ENCODE measurements at regions not wholly inside any gene's neighbourhood (a gene's known extent, or its start where the extent isn't known, plus 50 kb on each side); places are given as distances from the start of the nearest gene placed in this dataset.

DNA sequence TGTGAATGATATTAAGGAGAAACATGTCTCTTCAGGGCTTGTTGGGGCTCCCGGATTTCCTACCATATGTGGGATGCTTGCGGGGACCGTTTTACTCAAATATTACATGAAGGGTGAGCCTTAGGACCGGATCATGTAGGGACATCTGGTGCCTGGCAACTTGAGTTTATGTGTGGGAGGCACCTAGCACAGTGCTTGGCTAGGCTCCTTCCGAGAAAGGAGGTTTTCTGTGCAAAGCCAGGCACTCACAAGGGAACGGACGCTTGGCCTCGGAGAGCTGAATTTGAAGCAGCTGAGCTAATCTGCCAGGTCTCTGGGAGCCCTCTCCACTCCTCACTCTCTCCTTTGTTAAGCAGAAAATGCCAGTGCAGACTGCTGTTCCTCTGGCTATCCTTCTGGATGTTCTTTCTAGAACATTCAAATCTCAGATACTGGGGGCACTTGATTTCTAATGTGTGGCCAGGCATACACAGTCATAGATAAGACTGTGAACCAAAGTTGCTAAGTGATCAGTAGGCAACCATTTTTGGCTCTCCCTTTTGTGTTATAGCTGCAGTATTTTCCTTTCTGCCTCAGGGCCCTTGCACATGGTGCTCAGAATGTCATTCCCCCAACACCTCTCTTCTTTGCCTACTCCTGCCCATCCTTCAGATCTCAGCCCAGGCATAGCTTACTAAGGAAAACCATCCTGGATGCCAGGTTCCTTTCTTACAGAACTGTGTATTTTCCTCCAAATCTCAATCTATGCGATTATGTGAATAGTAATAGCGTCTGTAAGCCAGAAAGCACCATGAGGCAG is 216.6 kb upstream of the CSF3R start:
- no peak for TF ChIP-seq TAF1 (IDR thresholded peaks at IDR 0.05; ENCODE audit: borderline replicate concordance, low read depth, low read length)
- no peak for TF ChIP-seq POLR2A (IDR thresholded peaks at IDR 0.05; ENCODE audit: low read depth, low read length)
- no peak for TF ChIP-seq POLR2AphosphoS5 (IDR thresholded peaks at IDR 0.05; ENCODE audit: low read depth, low read length)
- FAIRE-seq = no peak
- DNase-seq (ENCODE audit: insufficient read length) = no peak

DNA sequence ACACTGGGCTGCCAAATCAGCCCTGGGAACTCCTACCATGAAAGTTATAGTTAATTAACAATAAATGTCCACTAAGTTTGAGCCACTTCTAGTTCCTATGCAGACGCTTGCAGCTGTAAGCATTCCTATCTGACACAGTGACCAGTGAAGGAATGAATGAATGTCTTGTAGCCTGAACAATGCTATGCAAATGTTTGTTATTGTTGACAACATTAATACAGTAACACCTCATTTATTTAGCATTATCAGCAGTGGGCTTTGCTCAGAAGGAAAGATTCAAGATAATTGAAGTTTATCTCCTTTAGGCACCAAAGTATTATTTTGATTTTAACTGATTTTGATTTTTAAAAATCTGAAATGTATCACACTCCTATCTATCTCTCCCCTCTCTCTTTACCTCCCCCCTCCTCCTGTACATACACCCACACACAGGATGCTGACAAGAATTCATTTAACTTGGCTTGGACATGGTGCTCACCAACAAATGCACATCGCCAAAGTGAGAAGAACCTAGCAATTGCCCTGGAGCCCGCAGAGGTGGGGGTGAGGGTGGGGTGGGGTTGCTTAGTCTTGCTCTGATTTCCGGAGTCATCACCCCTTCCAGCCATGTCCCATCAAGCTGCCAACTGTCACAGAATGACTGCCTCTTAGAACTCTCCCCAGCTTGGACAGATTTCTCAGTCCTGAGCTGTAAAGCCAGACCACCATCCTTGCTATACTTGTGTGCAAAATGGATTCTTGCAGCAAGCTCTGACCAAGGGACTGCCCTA is 215.3 kb upstream of the CSF3R start:
- DNase-seq (ENCODE audit: insufficient read length) (no peak), FAIRE-seq (no peak)
- TF ChIP-seq POLR2A (IDR thresholded peaks at IDR 0.05; ENCODE audit: low read depth, low read length) (no peak), TAF1 (IDR thresholded peaks at IDR 0.05; ENCODE audit: borderline replicate concordance, low read depth, low read length) (no peak), POLR2AphosphoS5 (IDR thresholded peaks at IDR 0.05; ENCODE audit: low read depth, low read length) (no peak)

DNA sequence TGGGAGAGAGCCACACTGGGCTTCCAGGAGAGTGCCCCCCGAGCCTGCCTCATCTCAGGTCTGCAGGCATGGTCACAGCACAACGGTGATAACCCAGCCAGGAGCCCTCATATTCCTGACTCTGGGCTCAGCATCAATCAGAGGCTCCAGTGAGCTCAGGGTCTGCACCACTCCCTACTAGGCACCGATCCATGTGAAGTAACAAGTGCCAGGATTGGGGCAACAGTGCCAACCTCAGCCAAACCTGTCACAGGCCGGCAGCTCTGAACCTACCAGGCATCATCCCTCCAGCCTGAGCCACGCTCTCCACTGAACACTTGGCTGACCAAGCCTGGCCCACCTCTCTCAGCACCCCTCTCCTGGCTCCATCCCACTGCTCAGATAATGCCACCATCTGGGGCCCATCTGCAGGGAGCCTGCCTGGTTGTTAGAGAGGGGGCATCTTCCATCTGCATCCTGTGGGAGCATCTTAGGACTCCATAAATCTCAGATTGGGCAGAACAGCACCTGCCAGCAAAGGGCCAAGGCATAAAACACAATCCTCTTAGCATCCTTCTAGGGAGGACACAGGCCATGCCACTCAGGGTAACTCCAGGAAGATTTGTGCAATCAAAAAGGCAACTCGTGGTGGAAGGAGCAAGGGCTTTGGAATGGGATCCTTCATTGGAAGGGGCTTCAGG is 213.7 kb upstream of the CSF3R start:
- TF ChIP-seq POLR2AphosphoS5 (IDR thresholded peaks at IDR 0.05; ENCODE audit: low read depth, low read length) = no peak
- TF ChIP-seq POLR2A (IDR thresholded peaks at IDR 0.05; ENCODE audit: low read depth, low read length) = no peak
- TF ChIP-seq TAF1 (IDR thresholded peaks at IDR 0.05; ENCODE audit: borderline replicate concordance, low read depth, low read length) = no peak
- FAIRE-seq (no peak), DNase-seq (ENCODE audit: insufficient read length) (no peak)

DNA sequence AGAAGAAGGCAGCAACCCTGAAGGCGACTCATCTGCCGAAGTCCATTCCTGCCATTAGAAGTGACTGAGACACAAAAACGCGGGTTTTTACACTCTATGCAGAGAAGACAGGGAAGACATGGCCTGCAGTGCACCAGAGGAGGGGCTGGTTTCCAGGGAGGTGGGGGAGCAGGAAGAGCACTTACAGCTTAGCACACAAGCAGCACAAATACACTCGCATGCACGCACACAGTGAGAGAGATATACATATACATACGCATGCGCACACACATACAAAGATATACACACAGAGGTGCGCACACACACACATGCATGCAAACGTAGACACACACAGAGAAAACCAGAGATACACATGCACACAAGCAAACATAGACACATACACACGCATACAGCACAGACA is 210.9 kb upstream of the CSF3R start:
- FAIRE-seq (no peak), DNase-seq (ENCODE audit: insufficient read length) (no peak)
- TF ChIP-seq POLR2AphosphoS5 (IDR thresholded peaks at IDR 0.05; ENCODE audit: low read depth, low read length) = no peak
- TF ChIP-seq POLR2A (IDR thresholded peaks at IDR 0.05; ENCODE audit: low read depth, low read length) = no peak
- TF ChIP-seq TAF1 (IDR thresholded peaks at IDR 0.05; ENCODE audit: borderline replicate concordance, low read depth, low read length) = no peak

DNA sequence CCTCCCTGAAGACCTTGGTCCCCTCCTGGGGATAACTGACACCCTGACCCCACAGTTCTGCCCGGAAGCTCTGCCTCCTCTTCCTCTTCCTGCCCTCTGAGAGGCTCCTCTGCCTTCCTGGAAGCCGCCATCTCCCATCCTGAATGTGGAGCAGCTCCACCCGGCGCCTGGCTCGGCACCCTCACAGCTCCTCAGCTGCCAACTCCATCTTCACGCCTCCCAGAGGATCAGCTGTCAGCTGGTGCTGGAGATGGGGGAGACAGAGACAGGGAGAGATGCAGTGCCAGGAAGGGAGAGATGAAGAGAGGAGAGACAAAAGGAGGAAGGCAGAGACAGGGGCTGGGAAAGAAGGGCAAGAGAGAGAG is 210.4 kb upstream of the CSF3R start:
- FAIRE-seq (no peak), DNase-seq (ENCODE audit: insufficient read length) (no peak)
- no peak for TF ChIP-seq TAF1 (IDR thresholded peaks at IDR 0.05; ENCODE audit: borderline replicate concordance, low read depth, low read length)
- no peak for TF ChIP-seq POLR2AphosphoS5 (IDR thresholded peaks at IDR 0.05; ENCODE audit: low read depth, low read length)
- no peak for TF ChIP-seq POLR2A (IDR thresholded peaks at IDR 0.05; ENCODE audit: low read depth, low read length)

DNA sequence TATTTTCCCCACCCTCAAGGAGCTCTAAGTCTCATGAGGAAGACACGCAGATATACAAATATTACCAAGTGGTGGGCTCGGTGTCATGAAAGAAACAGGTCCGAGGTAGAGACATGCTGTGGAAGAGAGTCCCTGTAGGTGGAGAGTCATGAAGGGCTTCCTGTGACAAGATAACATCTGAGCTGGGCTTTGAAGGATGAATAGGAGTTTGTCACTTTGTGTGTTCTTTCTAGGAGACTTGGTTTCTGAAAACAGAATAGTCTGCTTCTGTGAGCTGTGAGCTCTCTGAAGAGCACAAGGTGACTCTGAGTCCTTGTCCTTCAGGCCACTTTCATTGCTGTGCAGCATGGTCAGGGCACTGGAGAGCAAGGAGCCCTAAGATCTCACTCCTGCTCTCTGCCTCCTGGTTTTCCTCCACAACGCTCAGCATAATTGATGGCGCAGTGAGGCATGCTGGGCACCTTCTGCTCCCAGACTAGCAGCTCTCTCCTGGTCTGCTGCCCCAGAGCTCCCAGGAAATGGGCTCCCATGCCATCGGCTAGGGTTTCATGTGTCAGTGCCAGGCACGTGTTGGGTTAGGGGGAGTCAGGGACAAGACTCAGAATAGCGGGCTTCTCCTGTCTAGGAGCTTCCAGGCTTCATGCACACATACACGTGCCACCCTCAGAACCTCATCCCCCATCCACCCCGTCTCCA is 209.9 kb upstream of the CSF3R start:
- DNase-seq (ENCODE audit: insufficient read length) (no peak), FAIRE-seq (no peak)
- TF ChIP-seq POLR2AphosphoS5 (IDR thresholded peaks at IDR 0.05; ENCODE audit: low read depth, low read length) (no peak), TAF1 (IDR thresholded peaks at IDR 0.05; ENCODE audit: borderline replicate concordance, low read depth, low read length) (no peak), POLR2A (IDR thresholded peaks at IDR 0.05; ENCODE audit: low read depth, low read length) (no peak)

DNA sequence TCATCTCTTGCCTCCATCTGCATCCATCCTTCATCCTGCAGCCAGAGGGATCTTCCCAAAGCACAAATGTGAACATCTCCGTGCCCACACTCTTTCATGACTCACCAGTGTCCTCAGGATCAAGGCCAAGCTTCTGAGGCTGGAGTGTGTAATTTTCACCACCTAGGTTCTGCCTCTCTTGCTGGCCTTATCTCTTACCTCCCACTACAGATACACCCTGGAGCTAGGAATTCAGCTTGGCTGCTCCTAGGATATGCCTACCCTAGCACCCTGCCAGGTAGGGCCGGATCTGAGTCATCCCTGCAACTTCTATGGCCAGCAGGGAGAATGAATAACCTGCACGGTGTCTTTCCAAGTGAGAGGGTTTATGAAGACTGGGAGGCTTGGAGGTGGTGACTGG is 208.7 kb upstream of the CSF3R start:
- FAIRE-seq = no peak
- TF ChIP-seq POLR2A (IDR thresholded peaks at IDR 0.05; ENCODE audit: low read depth, low read length) (no peak), TAF1 (IDR thresholded peaks at IDR 0.05; ENCODE audit: borderline replicate concordance, low read depth, low read length) (no peak), POLR2AphosphoS5 (IDR thresholded peaks at IDR 0.05; ENCODE audit: low read depth, low read length) (no peak)

DNA sequence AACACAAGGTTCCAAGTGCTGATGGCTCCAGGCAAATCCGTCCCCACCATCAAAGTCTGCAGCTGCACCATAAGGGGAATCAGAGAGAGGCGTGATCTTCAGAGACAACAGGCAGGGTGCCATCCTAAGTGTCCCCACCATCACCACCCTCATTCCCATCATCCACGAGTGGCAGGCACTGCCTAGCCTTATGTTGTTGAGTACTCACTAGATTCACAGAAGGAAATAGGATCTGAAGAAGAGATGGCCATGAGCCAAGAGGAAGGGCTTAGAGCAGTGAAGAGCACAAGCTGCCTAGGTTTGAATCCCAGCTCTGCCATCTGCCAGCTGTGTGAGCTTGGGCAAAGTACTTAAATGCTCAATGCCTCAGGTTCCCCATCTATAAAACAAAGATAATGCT is 207.3 kb upstream of the CSF3R start:
- TF ChIP-seq POLR2AphosphoS5 (IDR thresholded peaks at IDR 0.05; ENCODE audit: low read depth, low read length) (no peak), TAF1 (IDR thresholded peaks at IDR 0.05; ENCODE audit: borderline replicate concordance, low read depth, low read length) (no peak), POLR2A (IDR thresholded peaks at IDR 0.05; ENCODE audit: low read depth, low read length) (no peak)
- DNase-seq (ENCODE audit: insufficient read length) = no peak
- no peak for FAIRE-seq

More for the DNA sequence above, 208.7 kb upstream of the CSF3R start:
- DNase-seq (ENCODE audit: insufficient read length) = no peak

DNA sequence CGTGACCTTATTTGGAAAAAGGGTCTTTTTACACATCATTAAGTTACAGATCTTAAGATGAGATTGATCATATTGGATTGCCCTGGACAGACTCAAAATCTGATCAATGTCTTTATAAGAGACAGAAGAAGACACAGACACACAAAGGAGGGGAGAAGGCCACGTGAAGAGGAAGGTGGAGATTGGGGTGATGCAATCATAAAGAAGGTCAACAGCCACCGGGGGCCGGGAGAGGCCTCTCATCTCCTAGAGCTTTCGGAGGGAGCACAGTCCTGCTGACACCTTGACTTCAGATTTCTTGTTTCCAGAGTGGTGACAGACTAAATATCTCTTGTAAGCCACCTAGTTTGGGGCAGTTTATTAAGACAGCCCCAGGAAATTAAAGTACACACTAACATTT is 204.6 kb upstream of the CSF3R start:
- no peak for FAIRE-seq
- TF ChIP-seq TAF1 (IDR thresholded peaks at IDR 0.05; ENCODE audit: borderline replicate concordance, low read depth, low read length) (no peak), POLR2A (IDR thresholded peaks at IDR 0.05; ENCODE audit: low read depth, low read length) (no peak), POLR2AphosphoS5 (IDR thresholded peaks at IDR 0.05; ENCODE audit: low read depth, low read length) (no peak)
- DNase-seq (ENCODE audit: insufficient read length) = no peak

DNA sequence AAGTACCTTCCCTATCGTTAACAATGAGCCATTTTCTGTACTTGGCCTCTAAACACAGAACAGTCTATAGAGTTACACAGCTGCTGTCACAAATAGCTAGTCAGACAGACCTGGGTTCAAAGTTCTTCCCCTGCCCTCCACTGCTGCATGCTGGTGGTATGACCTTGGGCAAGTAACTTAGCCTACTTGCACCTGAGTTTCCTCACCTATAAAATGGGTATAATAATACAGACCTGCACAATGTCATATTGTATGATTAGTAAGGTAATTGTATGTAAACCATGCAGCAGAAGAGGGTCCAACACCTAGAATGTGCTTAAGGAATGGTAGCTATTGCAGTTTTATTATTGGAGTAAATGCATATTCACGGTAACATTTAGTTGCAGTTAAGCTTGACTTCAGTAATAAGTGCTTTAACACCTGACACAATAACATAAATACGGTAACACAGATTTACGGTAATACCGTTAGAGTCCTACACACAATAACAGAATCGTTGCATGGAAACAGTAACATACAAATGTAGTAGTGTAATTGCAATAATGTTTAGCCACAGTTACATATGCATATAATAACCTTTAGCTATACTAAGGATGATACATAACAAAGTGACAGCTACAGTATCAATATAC is 193.3 kb upstream of the CSF3R start:
- TF ChIP-seq POLR2A (IDR thresholded peaks at IDR 0.05; ENCODE audit: low read depth, low read length) (no peak), TAF1 (IDR thresholded peaks at IDR 0.05; ENCODE audit: borderline replicate concordance, low read depth, low read length) (no peak), POLR2AphosphoS5 (IDR thresholded peaks at IDR 0.05; ENCODE audit: low read depth, low read length) (no peak)
- FAIRE-seq = no peak
- DNase-seq (ENCODE audit: insufficient read length) = no peak
